Cardiac septum (tissue), 1 donor: ENCODE measurements at regions not wholly inside any gene's neighbourhood (a gene's known extent, or its start where the extent isn't known, plus 50 kb on each side); places are given as distances from the start of the nearest gene placed in this dataset.

Experiments
- DNase-seq: peaks from one replicate; pipeline ENCODE4 v3.0.0-alpha.2; 2020; ENCODE audit warnings: low spot score
- intact Hi-C: fragments of 100-400 bp; cut with DNase I; formaldehyde crosslinking; loops from one replicate; pipeline ENCODE4 v1.14.0; 2022
- donor health status: DM: no; HTN: no; CAD: no.

DNA sequence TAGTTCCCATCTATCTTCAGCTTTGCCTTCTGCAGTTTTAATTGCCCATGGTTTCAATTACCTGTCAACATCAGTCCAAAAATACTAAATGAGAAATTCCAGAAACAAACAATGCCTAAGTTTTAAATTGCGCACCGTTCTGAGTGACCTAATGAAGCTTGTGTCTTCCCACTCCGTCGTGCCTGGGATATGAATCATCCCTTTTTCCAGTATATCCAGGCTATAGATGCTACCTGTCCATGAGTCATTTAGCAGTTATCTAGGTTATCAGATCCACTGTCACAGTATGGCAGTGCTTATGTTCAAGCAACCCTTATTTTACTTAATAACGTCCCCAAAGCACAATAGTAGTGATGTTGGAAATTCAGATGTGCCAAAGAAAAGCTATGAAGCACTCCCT lies 363.6 kb upstream of the FAM241A start:
- DNase-seq: no peak
- intact Hi-C loops: no loop called here

DNA sequence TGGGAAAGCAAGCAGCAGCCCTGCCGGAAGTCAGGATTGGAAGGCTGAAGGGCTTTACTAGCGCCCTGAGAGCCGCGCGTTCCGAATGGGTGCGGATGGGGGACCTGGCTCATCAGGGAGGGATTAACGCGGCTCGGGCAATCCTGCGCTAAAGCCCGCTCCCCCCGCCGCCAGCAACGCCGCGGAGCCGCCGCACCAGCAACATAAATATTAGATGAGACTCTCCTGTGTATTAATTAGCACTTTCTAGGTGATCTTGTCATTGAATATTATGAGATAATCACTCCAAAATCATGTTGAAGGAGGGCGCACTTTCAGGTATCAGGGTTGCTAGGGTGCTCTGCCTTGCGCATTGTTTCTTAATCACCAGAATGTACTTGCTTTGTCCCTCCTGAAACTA lies 357.2 kb upstream of the FAM241A start:
- DNase-seq: no peak
- intact Hi-C loops: no loop called here

GRCh38 chr4:111789901-111790640 lies 355.2 kb upstream of the FAM241A start:
- intact Hi-C loops: no loop called here
- DNase-seq: no peak

- no peak for DNase-seq
- intact Hi-C loops: no loop called here
These were observed 352.6 kb upstream of the FAM241A start for GRCh38 chr4:111792632-111793031.

GRCh38 chr4:111793433-111794091 lies 351.7 kb upstream of the FAM241A start:
- intact Hi-C loops: no loop called here
- DNase-seq: no peak

DNA sequence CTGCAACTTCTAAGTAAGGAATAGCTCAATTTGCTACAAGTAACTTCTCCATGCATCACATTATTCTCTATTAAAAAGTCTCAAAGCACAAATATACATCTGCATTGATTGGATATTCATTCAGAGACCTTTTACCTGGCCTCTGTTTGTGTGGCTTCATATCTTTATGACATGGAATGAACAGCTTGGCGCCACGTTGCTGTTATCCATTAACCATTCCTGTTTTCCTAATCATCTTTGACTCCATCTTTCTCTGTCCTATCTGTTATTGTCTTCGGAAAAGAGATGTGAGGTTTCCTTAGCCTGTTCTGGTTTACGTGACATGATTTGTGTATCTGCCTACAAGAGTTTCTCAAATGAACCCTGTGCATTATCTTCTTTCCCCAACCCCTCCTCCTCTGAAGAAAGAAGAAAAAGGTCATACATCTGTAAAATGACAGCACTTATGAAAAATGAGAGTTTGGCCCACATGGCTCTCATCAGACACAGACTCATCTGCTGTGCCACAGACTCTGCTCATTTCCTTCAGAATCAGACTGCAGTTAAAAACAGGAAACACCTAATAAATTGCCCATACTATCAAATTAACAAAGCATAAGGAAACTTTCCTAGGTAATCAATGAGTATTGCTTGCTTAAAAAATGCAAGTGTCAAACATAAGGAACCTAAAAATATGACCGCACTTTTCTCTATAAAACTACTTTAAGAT lies 347.6 kb upstream of the FAM241A start:
- DNase-seq: no peak
- intact Hi-C loops: no loop called here

GRCh38 chr4:111798840-111799239 lies 346.4 kb upstream of the FAM241A start:
- intact Hi-C loops: no loop called here
- no peak for DNase-seq

- intact Hi-C loops: no loop called here
- DNase-seq: no peak
These were observed 344.7 kb upstream of the FAM241A start for GRCh38 chr4:111800551-111800950.

GRCh38 chr4:111802191-111802590 lies 343.1 kb upstream of the FAM241A start:
- DNase-seq: no peak
- intact Hi-C loops: no loop called here

DNA sequence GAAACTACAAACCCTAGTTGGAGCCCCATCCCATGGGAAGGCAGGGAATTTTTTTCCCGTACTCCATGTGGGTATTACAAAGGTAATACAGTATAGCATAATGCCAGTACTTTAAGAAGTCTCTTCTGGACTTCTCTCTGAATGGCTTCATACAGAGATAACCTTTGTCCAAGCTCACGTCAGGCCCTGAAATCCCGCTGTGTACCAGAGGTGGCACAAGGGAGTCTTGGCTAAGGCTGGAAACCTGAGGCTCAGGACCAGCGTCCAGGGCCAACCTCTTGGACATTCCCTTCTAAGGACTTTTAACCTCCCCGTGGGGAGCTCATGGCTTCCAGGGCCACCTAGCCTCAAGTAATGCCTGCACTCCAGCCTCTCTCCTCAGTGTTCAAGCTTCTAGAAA lies 338.9 kb upstream of the FAM241A start:
- intact Hi-C loops: no loop called here
- DNase-seq: no peak

DNA sequence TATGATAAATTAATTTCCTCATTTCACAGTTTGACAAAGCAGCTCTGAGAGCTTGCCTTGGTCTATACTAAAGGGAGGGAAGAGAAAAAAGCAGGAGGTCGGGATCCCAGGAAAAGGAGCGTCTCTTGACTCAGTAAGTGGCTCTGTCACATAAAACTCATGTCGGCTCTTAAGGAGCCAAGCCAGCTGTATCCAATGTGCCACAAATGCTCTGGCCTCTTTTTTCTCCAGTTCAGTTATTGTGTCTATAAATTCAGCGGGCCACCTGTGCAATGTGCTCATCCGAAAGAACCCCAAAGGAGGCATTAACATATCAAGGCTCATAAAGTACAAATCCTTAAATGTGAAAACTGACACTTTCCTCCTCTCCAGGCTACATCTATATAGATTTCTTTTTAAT lies 337.7 kb upstream of the FAM241A start:
- intact Hi-C loops: no loop called here
- DNase-seq: no peak

DNA sequence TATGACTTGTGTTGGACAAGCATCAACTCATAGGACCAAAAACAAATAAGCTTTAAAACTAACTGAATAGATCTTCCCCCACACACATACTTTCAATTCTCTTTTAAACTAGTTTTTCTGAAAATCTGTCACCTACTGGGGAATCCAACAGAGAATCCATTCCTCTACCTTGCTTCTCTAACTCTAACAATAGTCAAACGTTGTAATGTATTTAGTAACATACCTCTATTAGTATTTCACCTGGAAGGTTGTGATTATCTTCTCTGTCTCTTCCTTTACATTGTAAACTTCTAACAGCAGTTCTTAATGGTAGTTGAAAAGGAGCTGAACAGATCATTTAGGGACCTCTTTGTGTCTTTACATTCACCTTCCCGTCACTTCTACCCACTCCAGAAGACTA lies 337.1 kb upstream of the FAM241A start:
- DNase-seq: no peak
- intact Hi-C loops: no loop called here

- no peak for DNase-seq
- intact Hi-C loops: no loop called here
These were observed 333.6 kb upstream of the FAM241A start for GRCh38 chr4:111811661-111812060.

DNA sequence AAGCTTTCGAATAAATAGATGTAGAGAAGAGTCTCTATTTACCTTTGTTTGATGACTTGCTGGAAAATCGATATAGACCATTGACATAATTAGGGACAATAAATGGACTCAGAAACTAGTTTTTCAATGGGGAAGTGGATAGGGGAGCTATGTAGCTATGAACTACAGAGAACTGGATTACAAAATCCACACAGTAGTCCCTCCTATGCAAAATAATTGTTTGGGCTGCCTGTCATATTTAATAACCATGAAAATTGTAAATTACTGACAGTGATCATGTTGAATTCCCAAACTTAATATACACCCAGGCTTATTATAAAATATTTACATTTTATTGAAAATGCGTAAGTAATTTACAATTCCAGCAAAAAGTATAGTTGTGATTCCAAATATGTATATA lies 333.1 kb upstream of the FAM241A start:
- intact Hi-C loops: no loop called here
- DNase-seq: no peak

- intact Hi-C loops: no loop called here
- DNase-seq: no peak
These were observed 332.5 kb upstream of the FAM241A start for GRCh38 chr4:111812760-111813159.

DNA sequence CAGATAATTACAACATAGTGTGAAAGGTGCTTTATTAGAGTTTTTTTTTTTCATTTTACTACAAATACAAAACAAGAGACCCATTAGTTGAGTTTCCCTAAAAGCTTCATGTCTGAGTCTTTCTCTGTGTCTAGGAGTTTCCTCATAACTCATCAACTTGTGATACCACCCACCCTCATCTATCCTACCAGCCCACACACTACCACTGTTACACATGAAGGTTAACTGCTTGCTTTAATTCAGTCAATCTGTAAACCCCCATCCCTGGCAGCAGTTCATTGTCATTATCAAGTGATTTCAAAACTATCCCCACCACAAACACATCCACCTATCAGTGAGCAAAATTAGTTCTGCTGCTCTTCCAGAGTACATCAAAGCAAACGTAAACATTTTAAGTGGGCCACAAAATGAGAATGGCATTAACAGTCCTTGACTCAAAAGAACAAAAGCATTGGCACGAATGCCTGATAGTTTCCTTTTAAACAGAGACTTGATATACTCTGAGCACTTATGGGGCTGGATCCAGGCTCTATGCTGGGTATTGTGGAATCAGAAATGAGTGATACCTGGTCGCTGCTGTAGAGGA lies 331.6 kb upstream of the FAM241A start:
- no peak for DNase-seq
- intact Hi-C loops: no loop called here

DNA sequence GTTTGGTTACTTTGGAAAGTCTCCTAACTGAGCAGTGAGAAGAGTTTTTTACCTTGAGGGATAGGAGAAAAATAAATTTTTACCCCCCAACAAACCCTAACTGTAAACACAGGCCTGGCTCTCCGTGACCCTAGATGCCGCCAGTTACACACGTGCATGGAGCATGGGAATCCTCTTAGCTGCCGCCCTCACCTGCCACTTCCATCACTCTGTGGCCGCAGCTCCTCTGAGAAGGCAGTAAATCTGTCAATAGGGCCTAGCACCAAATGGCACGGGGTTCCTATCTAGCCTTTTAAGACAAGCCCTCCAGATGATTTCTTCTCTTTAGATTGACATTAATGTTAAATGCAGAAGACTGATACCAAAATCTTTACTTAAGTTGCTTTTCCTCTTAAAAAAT lies 330.3 kb upstream of the FAM241A start:
- DNase-seq: no peak
- intact Hi-C loops: no loop called here

GRCh38 chr4:111821342-111821741 lies 323.9 kb upstream of the FAM241A start:
- intact Hi-C loops: no loop called here
- DNase-seq: no peak

DNA sequence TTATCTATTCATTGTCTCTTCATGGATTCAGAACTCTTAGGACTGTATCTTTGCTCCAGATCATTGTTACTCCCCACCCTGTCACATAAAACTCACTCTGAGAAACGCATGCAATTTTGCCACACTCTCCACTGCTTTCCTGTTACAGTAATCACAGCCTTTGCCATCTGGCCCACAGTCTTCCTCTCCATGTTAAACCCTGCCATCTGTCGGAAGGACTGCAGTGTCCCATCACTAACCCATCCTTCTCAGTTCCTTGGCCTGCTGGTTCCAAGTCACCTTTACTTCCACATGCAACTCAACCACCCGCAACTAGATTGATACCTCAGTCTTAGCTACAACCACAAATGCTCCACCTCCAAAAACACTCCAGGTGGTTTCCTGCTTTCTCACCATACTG lies 308.7 kb upstream of the FAM241A start:
- no peak for DNase-seq
- intact Hi-C loops: no loop called here

DNA sequence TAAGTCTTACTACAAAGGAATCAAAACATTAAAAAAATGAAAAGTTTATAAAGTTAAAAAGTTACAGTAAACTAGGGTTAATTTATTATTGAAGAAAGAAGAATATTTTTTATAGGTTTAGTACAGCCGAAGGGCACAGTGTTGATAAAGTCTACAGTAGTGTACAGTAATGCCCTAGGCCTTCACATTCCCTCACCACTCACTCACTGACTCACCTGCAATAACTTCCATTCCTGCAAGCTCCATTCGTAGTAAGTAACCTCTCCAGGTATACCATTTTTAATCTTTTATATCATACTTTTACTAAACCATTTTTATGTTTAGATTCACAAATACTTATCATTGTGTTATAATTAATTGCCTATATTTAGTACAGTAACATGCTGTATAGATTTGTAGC lies 307.5 kb upstream of the FAM241A start:
- no peak for DNase-seq
- intact Hi-C loops: no loop called here
